ENCODE measurements at regions not wholly inside any gene's neighbourhood (a gene's known extent, or its start where the extent isn't known, plus 50 kb on each side); places are given as distances from the start of the nearest gene placed in this dataset.

- no peak for DNase-seq (ENCODE audit: low spot score)
Measured at GRCh38 chr7:41039981-41040380, 662.9 kb downstream of the INHBA start.

GRCh38 chr7:41039386-41039953, 663.4 kb downstream of the INHBA start:
- no peak for DNase-seq (ENCODE audit: low spot score)

- DNase-seq (ENCODE audit: low spot score) = no peak
Measured at GRCh38 chr7:41038211-41038610, 664.7 kb downstream of the INHBA start.

GRCh38 chr7:41037691-41038090, 665.2 kb downstream of the INHBA start:
- no peak for DNase-seq (ENCODE audit: low spot score)

- DNase-seq (ENCODE audit: low spot score) = no peak
Measured at GRCh38 chr7:41035794-41036193, 667.1 kb downstream of the INHBA start.

- DNase-seq (ENCODE audit: low spot score) = no peak
Measured at GRCh38 chr7:41033500-41033899, 669.4 kb downstream of the INHBA start.

GRCh38 chr7:41030673-41031072, 672.2 kb downstream of the INHBA start:
- DNase-seq (ENCODE audit: low spot score) = no peak

- DNase-seq (ENCODE audit: low spot score) = no peak
Measured at GRCh38 chr7:41029072-41029499, 673.8 kb downstream of the INHBA start.

- no peak for DNase-seq (ENCODE audit: low spot score)
Measured at GRCh38 chr7:41028580-41028979, 674.3 kb downstream of the INHBA start.

- DNase-seq (ENCODE audit: low spot score) = no peak
Measured at GRCh38 chr7:41027428-41028115, 675.3 kb downstream of the INHBA start.

GRCh38 chr7:41024126-41024525, 678.8 kb downstream of the INHBA start:
- DNase-seq (ENCODE audit: low spot score) = no peak

GRCh38 chr7:41020056-41020455, 682.8 kb downstream of the INHBA start:
- no peak for DNase-seq (ENCODE audit: low spot score)

- DNase-seq (ENCODE audit: low spot score) = no peak
Measured at GRCh38 chr7:41013117-41013516, 689.8 kb downstream of the INHBA start.

- no peak for DNase-seq (ENCODE audit: low spot score)
Measured at GRCh38 chr7:41012041-41012440, 690.8 kb downstream of the INHBA start.

- no peak for DNase-seq (ENCODE audit: low spot score)
Measured at GRCh38 chr7:41010967-41011366, 691.9 kb downstream of the INHBA start.

- no peak for DNase-seq (ENCODE audit: low spot score)
Measured at GRCh38 chr7:41010418-41010817, 692.5 kb downstream of the INHBA start.

- DNase-seq (ENCODE audit: low spot score) = no peak
Measured at GRCh38 chr7:41007811-41008210, 695.1 kb downstream of the INHBA start.

- DNase-seq (ENCODE audit: low spot score) = no peak
Measured at GRCh38 chr7:41007351-41007751, 695.5 kb downstream of the INHBA start.

GRCh38 chr7:41006306-41006995, 696.4 kb downstream of the INHBA start:
- DNase-seq (ENCODE audit: low spot score) = no peak

GRCh38 chr7:41005374-41005901, 697.5 kb downstream of the INHBA start:
- DNase-seq (ENCODE audit: low spot score) = no peak

GRCh38 chr7:41003977-41004376, 698.9 kb downstream of the INHBA start:
- no peak for DNase-seq (ENCODE audit: low spot score)

- no peak for DNase-seq (ENCODE audit: low spot score)
Measured at GRCh38 chr7:41003611-41003940, 699.3 kb downstream of the INHBA start.

Data from CD4-positive, alpha-beta T cell treated with Interleukin-15 for 4 hours (primary cell).